Panc1 (cell line): ENCODE measurements at regions not wholly inside any gene's neighbourhood (a gene's known extent, or its start where the extent isn't known, plus 50 kb on each side); places are given as distances from the start of the nearest gene placed in this dataset.

Experiments used
- ATAC-seq: fragments of 200-7000 bp; cut with Tn5 transposase; 2 replicates; pipeline ENCODE4 v1.9.1; 2020; ENCODE audit warnings: mild to moderate bottlenecking, moderate library complexity
- BruUV-seq: library from RNA; stranded (reverse); fragments of 400-500 nt; replicated peaks from 2 replicates; lab custom pipeline; 2021; lab: Mats Ljungman, UMichigan
- CTCF ChIA-PET: fragments of 300-600 bp; sonication (Branson Sonifier 250); formaldehyde crosslinking; loops from one replicate; lab custom pipeline; 2022; ENCODE audit warnings: antibody characterized with exemption; lab: Charles Lee
- POLR2A ChIA-PET: fragments of 300-600 bp; sonication (Branson Sonifier 250); formaldehyde crosslinking; loops from one replicate; lab custom pipeline; 2022; ENCODE audit warnings: antibody characterized with exemption; lab: Charles Lee
- DNase-seq: peaks from one replicate; pipeline ENCODE4 v3.0.0-alpha.2; 2010; ENCODE audit warnings: low read depth, low spot score
- H3K27ac ChIP-seq: 2 replicates; pipeline ENCODE4 v1.5.1; 2011; ENCODE audit warnings: mild to moderate bottlenecking, low read length, inconsistent platforms
- H3K27me3 ChIP-seq: fragments of 200-500 bp; sonication (Bioruptor generic); 2 replicates; pipeline ENCODE4 v1.6.0; 2014; ENCODE audit warnings: low read length, inconsistent platforms; ENCODE audit not compliant: control insufficient read depth, insufficient read depth
- H3K36me3 ChIP-seq: fragments of 200-500 bp; sonication (Bioruptor generic); 2 replicates; pipeline ENCODE4 v1.5.1; 2014; ENCODE audit warnings: inconsistent platforms, mild to moderate bottlenecking, low read length, moderate library complexity; ENCODE audit not compliant: control insufficient read depth, insufficient read depth
- H3K4me1 ChIP-seq: 2 replicates; pipeline ENCODE4 v1.5.1; 2011; ENCODE audit warnings: inconsistent platforms, mild to moderate bottlenecking, low read length, moderate library complexity; ENCODE audit not compliant: control insufficient read depth, insufficient read depth
- H3K4me3 ChIP-seq, 2 experiments: 2 replicates each; pipeline ENCODE4 v1.5.1; 2011 to 2012; ENCODE audit warnings: low read depth in 2 of 2, low read length in 2 of 2, mild to moderate bottlenecking in 2 of 2, inconsistent platforms in 1 of 2, moderate library complexity in 1 of 2
- H3K9me3 ChIP-seq: fragments of 200-500 bp; sonication (Bioruptor generic); 2 replicates; pipeline ENCODE4 v1.5.1; 2014; ENCODE audit warnings: low read depth, mild to moderate bottlenecking, inconsistent platforms, low read length, moderate library complexity; ENCODE audit not compliant: control insufficient read depth, insufficient read depth
- CTCF ChIP-seq: fragments of 450-650 bp; IDR thresholded peaks from 2 replicates; pipeline ENCODE4 v1.5.1; 2017; ENCODE audit warnings: mild to moderate bottlenecking
- POLR2AphosphoS5 ChIP-seq: IDR thresholded peaks from 2 replicates; pipeline ENCODE4 v1.6.1; 2012; ENCODE audit warnings: mild to moderate bottlenecking, low read depth, low read length, moderate library complexity
- REST ChIP-seq, 2 experiments: IDR thresholded peaks; 2 replicates each; pipeline ENCODE4 v1.6.1; 2011 to 2012; ENCODE audit warnings: low read depth in 2 of 2, control low read depth in 1 of 2, low read length in 1 of 2, mild to moderate bottlenecking in 1 of 2, moderate library complexity in 1 of 2; ENCODE audit not compliant: insufficient read depth in 1 of 2
- SIN3A ChIP-seq: IDR thresholded peaks from 2 replicates; pipeline ENCODE4 v1.6.1; 2012; ENCODE audit warnings: low read depth, mild to moderate bottlenecking, low read length, moderate library complexity, borderline replicate concordance; ENCODE audit not compliant: insufficient read depth
- TCF7L2 ChIP-seq: IDR thresholded peaks from 2 replicates; pipeline ENCODE4 v1.6.1; 2011; ENCODE audit warnings: mild to moderate bottlenecking, low read depth, low read length, inconsistent platforms
- in situ Hi-C: cut with HindIII; loops from 2 replicates; pipeline ENCODE4 v1.10.0; 2016; ENCODE audit warnings: low sequenced_read_pairs, low pct_unique_long_range_greater_than_20kb
- intact Hi-C: fragments of 100-400 bp; cut with micrococcal nuclease; formaldehyde crosslinking; loops from one replicate; pipeline ENCODE4 v1.10.0; 2022; ENCODE audit not compliant: unreplicated experiment

GRCh38 chr16:5867250-5867649 lies 769.7 kb upstream of the EEF2KMT start:
- no peak for TF ChIP-seq CTCF
- TF ChIP-seq SIN3A, result no peak
- no peak for TF ChIP-seq REST (IDR thresholded peaks at IDR 0.05; ENCODE audit: insufficient read depth in 1 of 2, low read depth in 2 of 2, low read length in 1 of 2)
- TF ChIP-seq POLR2AphosphoS5, result no peak
- Histone ChIP-seq H3K4me1 (no peaks in the 10 kb centered on the region), H3K9me3 (no peaks in the 10 kb centered on the region), H3K27me3 (no peaks in the 10 kb centered on the region), H3K36me3 (no peaks in the 10 kb centered on the region), H3K4me3 (no peak overlapping the region), H3K27ac (no peak overlapping the region)
- BruUV-seq, result no TSS peak
- intact Hi-C loops, result no loop called here
- no peak for ATAC-seq
- ChIA-PET POLR2A (no interaction called here), CTCF (no interaction called here)
- DNase-seq, result no peak
- in situ Hi-C loops, result no loop called here

- ATAC-seq (no peak), DNase-seq (no peak)
- no TSS peak for BruUV-seq
- Histone ChIP-seq H3K4me1 (no peaks in the 10 kb centered on the region), H3K27ac (no peak overlapping the region), H3K27me3 (no peaks in the 10 kb centered on the region), H3K9me3 (no peaks in the 10 kb centered on the region), H3K36me3 (no peaks in the 10 kb centered on the region), H3K4me3 (no peak overlapping the region)
- intact Hi-C loops (no loop called here), in situ Hi-C loops (no loop called here)
- POLR2A ChIA-PET, result no interaction called here
- CTCF ChIA-PET, result no interaction called here
- no peak for TF ChIP-seq TCF7L2
- no peak for TF ChIP-seq SIN3A
- no peak for TF ChIP-seq REST (IDR thresholded peaks at IDR 0.05; ENCODE audit: insufficient read depth in 1 of 2, low read depth in 2 of 2, low read length in 1 of 2)
- no peak for TF ChIP-seq POLR2AphosphoS5
- TF ChIP-seq CTCF, result no peak
These were observed 767.6 kb upstream of the EEF2KMT start for GRCh38 chr16:5865236-5865635.
